Retinal pigment epithelial cell (primary cell): ENCODE measurements at regions not wholly inside any gene's neighbourhood (a gene's known extent, or its start where the extent isn't known, plus 50 kb on each side); places are given as distances from the start of the nearest gene placed in this dataset.

Experiments
- DNase-seq: peaks from one replicate; pipeline ENCODE4 v3.0.0-alpha.2; 2010; ENCODE audit warnings: low read depth
- H3K4me3 ChIP-seq: 2 replicates; pipeline ENCODE4 v1.5.1; 2011; ENCODE audit warnings: mild to moderate bottlenecking, low read length, control low read depth, moderate library complexity
- TF ChIP-seq, protein P1 (sequence below): conservative IDR thresholded peaks from 2 replicates; pipeline ENCODE4 v1.5.1; 2011; ENCODE audit warnings: low read depth, low read length, control low read depth, inconsistent platforms

DNA sequence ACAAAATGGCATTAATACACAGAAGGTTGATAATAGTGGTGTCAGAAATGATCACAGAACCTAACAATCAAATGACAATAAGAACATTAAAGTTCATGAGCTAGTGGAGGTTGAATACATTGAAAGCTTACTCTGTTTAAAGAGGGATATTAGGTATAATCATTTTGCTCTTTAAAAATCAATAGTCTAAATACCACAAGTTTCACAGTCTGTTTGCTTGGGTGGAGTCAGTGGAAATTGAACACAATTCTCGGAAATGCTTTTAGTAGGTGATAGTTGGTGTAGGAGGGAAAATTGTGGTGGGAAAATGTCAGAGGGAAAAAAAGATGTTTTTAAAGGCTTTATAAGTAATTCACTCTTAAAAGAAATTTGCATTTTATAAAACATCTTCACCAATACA, 197.1 kb downstream of the GLUD2 start:
- DNase-seq = no peak
- TF ChIP-seq, protein P1, sequence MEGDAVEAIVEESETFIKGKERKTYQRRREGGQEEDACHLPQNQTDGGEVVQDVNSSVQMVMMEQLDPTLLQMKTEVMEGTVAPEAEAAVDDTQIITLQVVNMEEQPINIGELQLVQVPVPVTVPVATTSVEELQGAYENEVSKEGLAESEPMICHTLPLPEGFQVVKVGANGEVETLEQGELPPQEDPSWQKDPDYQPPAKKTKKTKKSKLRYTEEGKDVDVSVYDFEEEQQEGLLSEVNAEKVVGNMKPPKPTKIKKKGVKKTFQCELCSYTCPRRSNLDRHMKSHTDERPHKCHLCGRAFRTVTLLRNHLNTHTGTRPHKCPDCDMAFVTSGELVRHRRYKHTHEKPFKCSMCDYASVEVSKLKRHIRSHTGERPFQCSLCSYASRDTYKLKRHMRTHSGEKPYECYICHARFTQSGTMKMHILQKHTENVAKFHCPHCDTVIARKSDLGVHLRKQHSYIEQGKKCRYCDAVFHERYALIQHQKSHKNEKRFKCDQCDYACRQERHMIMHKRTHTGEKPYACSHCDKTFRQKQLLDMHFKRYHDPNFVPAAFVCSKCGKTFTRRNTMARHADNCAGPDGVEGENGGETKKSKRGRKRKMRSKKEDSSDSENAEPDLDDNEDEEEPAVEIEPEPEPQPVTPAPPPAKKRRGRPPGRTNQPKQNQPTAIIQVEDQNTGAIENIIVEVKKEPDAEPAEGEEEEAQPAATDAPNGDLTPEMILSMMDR = no peak
- H3K4me3 ChIP-seq = no peak overlapping the region

DNA sequence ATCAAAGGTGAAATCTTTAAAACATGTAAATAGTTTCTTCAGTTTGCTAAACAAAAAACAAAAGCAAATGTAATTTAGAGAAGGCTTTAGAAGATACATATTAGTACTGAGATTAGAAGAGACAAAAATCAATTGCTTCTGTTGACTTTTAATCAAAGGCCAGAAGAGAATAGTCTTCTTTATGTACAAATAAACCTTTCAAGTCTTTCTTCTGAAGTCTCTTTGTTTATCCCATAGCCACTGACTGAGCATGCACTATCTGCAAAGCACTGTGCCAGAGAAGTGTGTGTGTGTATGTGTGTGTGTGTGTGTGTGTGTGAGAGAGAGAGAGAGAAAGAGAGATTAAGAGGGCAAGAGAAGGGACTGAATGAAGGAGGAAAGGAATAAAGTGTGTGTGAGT, 198.4 kb downstream of the GLUD2 start:
- TF ChIP-seq, protein P1 = no peak
- DNase-seq = no peak
- no peak overlapping the region for H3K4me3 ChIP-seq

DNA sequence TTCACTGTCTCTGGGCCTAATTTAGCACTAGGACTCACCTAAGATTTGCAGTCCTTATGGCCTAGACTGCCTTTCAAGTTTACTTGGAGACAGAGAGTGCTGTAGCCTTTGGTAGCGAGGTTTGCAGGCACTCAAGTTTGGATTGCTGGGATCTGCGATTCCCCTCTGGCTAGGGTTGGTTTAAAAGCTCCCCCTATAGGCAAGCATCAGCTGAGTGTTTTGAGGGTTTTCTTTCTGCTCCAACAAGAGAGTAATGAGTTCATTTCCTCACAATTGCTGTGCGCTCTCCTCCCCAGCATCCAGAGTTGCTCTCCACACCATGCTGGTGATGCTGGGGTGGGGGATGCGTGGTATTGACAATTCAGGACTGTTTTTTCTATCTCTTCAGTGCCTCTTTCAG, 206.9 kb downstream of the GLUD2 start:
- DNase-seq = no peak
- TF ChIP-seq, protein P1 = peak; percentile 28
- H3K4me3 ChIP-seq = no peak overlapping the region

DNA sequence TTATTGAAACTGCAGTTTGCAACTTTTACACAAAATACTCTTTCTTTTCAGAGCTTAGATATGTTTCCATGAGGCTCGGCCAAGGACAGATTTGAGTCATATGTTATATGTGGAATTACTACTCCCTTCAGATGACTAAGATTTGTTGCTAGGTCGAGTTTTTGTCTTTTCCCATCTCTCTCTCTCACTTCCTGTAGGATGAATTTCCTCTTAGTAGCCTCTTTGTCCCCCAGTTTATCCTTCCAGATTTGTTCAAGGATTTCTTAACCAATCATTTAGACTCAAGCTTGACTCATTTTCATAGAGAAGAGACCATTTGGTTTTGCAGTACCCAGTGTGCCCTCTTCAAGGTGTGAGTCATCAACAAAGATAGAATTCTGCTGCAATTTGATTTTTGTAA, 209.2 kb downstream of the GLUD2 start:
- H3K4me3 ChIP-seq = no peak overlapping the region
- TF ChIP-seq, protein P1 = no peak
- DNase-seq = no peak

DNA sequence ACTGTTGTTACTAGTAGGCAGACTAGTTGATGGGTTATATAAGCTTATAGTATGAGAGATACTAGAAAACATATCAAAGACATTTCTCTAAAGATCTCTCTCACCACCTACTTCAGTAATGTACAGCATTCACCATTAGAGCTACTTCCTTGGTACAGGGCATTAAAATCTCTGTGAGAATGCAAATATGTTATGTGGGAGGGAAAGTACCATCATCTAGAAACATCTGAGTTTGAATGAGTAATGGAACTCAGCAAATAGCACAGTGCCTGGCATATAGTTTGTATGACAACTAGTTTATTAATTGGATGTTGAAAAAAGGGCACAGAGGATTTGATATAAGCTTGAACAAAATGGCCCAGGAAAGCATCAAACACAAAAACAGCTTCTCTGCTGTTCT, 211.1 kb downstream of the GLUD2 start:
- no peak overlapping the region for H3K4me3 ChIP-seq
- TF ChIP-seq, protein P1 = no peak
- DNase-seq = no peak

DNA sequence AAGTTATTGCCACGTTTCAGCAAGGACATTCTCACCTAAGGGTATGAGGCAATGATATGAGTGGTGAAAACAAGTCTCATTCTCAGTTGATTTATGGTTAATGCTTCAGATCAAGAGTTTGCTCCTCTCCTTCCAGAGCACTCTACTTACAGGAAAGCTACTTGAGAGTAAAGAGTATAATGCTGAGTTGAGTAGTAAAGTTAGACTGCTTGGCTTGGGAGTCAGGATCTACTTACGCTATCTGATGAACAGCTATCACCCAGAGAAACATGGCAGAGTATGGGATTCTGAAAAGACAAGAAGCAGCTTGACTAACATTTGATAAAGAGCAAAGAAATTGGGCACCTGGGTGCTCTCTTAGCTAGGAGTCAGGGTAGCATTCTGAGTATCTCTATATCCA, 211.8 kb downstream of the GLUD2 start:
- TF ChIP-seq, protein P1 = no peak
- H3K4me3 ChIP-seq = no peak overlapping the region
- DNase-seq = no peak

DNA sequence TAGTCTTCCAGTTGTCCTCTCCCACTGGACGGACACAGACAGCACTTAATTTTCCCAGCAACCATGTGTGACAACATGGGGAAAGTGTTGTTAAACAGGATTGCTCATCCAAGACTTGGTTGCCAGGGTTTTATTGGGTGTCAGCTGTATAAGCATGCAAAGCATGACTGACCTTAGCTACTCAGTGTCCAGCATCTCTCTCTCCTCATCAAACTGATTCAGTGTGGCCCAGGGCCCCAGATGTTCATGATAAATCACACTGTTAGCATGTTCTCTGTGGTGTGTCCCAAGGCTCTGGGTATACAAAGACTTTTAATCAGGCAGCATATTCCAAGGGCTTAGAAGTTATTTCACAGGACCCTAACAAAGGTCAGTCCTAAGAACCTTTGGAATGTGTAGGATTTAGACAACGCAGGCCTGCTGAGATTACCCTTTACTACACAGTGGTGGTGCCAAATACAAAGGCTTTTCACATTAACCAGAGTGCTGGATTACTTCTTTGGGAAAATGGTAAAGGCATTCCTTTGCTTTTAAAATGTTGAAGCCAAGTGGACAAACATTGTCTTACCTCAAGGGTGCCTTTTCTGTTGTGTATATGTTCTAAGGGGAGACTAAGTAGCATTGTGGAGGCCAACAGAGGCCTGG, 213.3 kb downstream of the GLUD2 start:
- no peak overlapping the region for H3K4me3 ChIP-seq
- DNase-seq = peak; percentile 75
- TF ChIP-seq, protein P1 = no peak
